NAMALWA (cell line): ENCODE measurements at regions not wholly inside any gene's neighbourhood (a gene's known extent, or its start where the extent isn't known, plus 50 kb on each side); places are given as distances from the start of the nearest gene placed in this dataset.

Experiments used
- DNase-seq: peaks from one replicate; pipeline ENCODE4 v3.0.0-alpha.2; 2015; ENCODE audit warnings: low spot score

DNA sequence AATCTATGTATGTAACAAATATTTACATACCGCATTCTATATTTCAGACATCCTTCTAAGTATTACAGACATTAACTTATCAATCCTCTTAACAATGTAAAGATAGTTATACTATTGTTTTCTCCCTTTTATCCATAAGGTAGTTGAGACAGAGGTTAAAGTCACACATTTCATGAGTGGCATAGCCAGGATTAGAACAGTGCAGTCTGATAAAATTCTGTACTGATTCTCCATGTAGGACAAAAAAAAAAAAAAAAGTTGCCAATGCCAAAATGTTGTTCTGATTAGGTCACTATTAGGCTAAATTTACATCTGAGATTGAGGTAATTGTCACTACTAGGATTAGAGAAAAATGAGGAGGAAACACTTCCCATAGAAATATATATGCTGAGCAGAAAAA, 629.2 kb downstream of the OTOL1 start:
- DNase-seq: no peak

DNA sequence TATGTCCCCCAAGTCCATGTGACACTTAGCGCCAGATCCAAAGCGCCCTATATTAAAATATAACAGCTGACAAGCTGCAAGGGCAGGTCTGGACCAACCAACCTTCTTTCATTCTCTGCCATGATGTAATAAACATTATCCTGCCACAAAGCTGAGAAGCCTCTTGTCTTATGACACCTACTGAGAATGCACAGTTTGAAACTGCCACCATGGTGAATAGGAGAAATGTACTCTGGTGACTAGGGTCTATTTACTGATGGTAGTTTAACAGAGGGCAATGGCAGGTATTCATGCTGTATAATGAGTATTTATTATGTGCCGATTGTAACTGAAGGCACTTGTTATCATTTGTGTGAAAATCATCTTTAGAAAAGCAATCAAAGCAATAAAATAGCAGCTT, 634.0 kb downstream of the OTOL1 start:
- DNase-seq: no peak

- DNase-seq: no peak
Measured at GRCh38 chr3:162132981-162133380, 636.4 kb downstream of the OTOL1 start.

GRCh38 chr3:162134571-162134970, 638.0 kb downstream of the OTOL1 start:
- DNase-seq: no peak

- DNase-seq: no peak
Measured at GRCh38 chr3:162136136-162136535, 639.5 kb downstream of the OTOL1 start.

DNA sequence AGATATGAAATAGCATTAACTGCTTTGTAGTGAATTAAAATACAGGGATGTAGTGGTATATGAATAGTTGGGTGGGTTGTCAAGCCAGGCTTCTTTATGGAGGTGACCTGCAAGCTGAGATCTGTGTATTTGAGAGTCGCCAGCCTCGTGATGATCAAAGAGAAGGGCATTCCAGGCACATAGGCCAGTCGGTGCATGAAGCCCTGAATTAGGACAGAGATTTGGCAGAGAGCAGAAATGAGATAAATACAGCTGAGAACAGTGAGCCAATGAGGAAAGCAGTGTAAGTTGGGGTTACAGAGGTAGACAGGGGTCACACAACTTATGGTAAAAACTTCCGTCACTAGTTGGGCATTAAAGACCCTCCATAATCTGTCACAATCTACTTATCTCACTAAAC, 641.9 kb downstream of the OTOL1 start:
- DNase-seq: no peak

DNA sequence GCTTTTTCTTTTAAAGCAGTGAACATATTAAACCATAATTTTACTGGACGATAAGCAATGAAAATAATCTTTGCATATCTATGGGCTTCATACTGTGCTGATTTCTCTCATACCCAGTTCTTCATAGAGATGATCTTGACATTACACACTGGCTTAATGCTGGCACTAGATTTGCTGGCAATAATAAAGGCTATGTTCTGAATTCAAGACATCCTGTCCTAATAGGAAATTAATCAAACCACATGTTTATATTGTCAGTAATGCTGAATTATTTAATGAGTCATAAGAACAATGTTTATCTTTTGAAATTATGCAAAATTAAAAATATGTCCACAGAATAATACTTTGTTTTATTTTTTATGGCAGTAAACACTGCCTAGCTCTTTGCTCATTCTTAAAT, 643.2 kb downstream of the OTOL1 start:
- no peak for DNase-seq

- DNase-seq: no peak
Measured at GRCh38 chr3:162141272-162141791, 644.7 kb downstream of the OTOL1 start.

GRCh38 chr3:162142511-162142910, 645.9 kb downstream of the OTOL1 start:
- DNase-seq: no peak

GRCh38 chr3:162143180-162143579, 646.6 kb downstream of the OTOL1 start:
- DNase-seq: no peak

DNA sequence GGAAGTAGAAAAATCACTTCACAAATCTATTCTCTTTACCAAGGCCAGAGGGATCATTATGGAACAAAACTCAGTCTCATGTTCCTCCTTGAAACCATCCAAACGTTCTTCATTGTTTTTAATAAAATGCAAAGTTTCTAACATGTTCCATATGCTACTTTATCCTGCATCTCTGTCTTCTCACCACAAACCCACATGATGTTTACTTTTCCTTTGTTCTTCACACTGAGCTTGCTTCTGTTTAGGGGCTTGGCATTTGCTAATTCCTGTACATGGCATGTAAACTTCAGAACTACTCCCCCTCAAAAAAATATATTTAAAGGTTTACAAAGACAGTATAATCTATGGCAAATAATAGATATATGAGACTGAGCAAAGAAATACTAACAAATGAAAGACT, 651.4 kb downstream of the OTOL1 start:
- no peak for DNase-seq

- no peak for DNase-seq
Measured at GRCh38 chr3:162150790-162151189, 654.2 kb downstream of the OTOL1 start.

GRCh38 chr3:162152636-162153035, 656.0 kb downstream of the OTOL1 start:
- no peak for DNase-seq

- no peak for DNase-seq
Measured at GRCh38 chr3:162161595-162161994, 665.0 kb downstream of the OTOL1 start.

GRCh38 chr3:162165346-162165745, 668.7 kb downstream of the OTOL1 start:
- DNase-seq: no peak

DNA sequence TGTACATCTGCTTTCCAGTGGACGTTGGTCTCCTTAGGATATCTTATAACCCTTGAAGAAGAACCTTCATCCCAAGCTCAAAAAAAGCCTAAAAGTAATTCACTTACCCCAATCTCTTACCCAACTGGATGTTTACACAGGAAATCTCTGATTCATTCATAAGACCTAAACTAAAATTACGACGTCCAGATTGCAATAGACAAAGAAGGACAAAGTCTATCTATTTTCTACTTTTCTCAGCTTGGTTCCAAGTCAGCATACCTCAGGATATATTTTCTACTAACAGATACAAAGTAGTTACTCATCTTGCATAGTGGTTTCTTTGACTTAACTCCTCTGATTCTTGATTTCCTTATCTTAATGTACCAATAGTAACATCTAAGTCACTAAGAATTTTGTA, 669.9 kb downstream of the OTOL1 start:
- DNase-seq: no peak

DNA sequence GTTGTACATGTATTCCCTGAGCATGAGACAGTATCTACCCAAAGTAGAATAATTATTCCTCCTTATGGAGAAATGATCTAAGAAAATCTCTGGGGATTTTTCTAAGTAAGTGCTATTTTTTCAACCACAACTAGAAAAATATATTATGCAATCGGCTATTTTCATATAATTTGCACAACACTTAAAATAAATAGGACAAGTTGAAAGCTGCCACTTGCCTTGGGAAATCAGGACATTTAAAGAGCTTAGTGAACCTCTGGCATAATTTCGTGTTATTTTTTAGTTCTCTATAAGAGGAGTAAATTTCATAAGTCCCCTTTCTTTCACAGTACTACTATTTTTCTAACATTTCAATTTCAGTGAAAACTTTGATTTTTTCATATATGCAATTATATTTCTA, 672.1 kb downstream of the OTOL1 start:
- no peak for DNase-seq

- DNase-seq: no peak
Measured at GRCh38 chr3:162170581-162170980, 674.0 kb downstream of the OTOL1 start.

GRCh38 chr3:162171970-162172369, 675.4 kb downstream of the OTOL1 start:
- DNase-seq: no peak

DNA sequence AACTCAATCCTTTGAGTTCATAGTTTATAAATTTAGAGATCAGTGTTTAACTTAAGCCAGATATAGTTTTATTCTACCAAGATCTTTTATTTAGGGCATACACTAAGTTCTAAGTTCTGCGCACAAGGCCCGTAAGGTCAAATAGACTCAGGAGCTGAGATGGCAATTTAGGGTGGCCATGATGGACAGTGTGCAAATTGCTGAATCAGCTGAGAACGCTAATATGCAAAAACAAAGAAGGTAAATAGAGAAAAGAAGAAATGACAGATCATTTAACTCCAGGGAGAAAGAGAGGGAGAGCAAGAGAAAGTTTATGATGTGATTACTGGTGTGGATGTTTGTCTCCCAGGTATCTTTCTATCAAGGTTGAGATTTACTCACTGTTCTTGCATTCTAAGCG, 678.5 kb downstream of the OTOL1 start:
- no peak for DNase-seq

DNA sequence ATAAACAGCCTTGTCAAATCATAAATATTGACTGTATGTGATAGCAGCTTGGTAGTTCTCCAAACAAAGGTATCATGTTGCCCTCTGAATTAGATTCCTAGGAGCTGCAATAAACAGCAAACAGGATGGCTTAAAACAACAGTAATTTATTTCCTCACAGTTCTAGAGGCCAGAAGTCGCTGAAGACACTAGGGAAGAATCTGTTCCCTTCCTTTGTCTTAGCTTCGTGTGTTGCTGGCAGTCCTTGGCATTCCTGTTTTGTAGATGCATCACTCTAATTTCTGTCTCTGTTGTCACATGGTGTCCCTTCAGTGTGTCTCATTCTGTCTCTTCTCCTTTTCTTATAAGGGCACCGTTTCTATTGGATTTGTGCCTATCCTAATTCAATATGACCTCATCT, 679.3 kb downstream of the OTOL1 start:
- DNase-seq: no peak

DNA sequence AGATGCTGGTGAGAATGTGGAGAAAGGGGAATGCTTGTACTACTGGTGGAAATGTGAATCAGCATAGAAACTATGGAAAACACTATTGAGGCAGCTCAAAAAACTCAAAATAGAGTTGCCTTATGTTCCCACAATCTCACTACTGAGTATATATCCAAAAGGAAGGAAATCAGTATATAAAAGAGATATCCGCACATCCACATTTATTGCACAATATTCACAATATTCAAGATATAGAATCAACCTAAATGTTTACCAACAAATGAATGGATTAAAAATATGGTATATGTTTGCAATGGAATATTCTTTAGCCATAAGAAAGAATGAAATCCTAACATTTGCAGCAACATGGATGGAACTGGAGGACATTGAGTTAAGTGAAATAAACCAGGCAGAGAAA, 686.8 kb downstream of the OTOL1 start:
- DNase-seq: no peak

- DNase-seq: no peak
Measured at GRCh38 chr3:162192340-162193029, 695.9 kb downstream of the OTOL1 start.
